Sigmoid colon (tissue), 6 donors: ENCODE measurements at regions not wholly inside any gene's neighbourhood (a gene's known extent, or its start where the extent isn't known, plus 50 kb on each side); places are given as distances from the start of the nearest gene placed in this dataset.

Experiments
- DNase-seq: peaks from one replicate; pipeline ENCODE4 v3.0.0-alpha.2; 2019
- H3K27ac ChIP-seq, 4 donors: fragments of 200-600 bp; sonication (generic); one replicate each; pipeline ENCODE4 v1.5.1; 2016 to 2019; ENCODE audit warnings: mild to moderate bottlenecking in 1 of 4
- H3K27me3 ChIP-seq, 3 donors: fragments of 200-600 bp; sonication (generic); one replicate each; pipeline ENCODE4 v1.5.1; 2019; ENCODE audit warnings: mild to moderate bottlenecking in 1 of 3
- H3K36me3 ChIP-seq, 4 donors: fragments of 200-600 bp; sonication (generic); one replicate each; pipeline ENCODE4 v1.5.1; 2016 to 2019
- H3K4me1 ChIP-seq, 4 donors: fragments of 200-600 bp; sonication (generic); one replicate each; pipeline ENCODE4 v1.5.1; 2017 to 2019
- H3K4me3 ChIP-seq, 4 donors: fragments of 200-600 bp; sonication (generic); one replicate each; pipeline ENCODE4 v1.5.1; 2017 to 2019; ENCODE audit warnings: mild to moderate bottlenecking in 2 of 4, moderate library complexity in 1 of 4
- H3K9me3 ChIP-seq, 4 donors: fragments of 200-600 bp in 3 of 4; sonication (generic) in 3 of 4; one replicate each; pipeline versions ENCODE4 v1.5.1 to v1.6.1; 2013 to 2019
- EP300 ChIP-seq, 4 donors: sonication (generic); formaldehyde crosslinking; IDR thresholded peaks; one replicate each; pipeline ENCODE4 v1.6.1; 2017; ENCODE audit warnings: antibody characterized with exemption in 4 of 4
- POLR2A ChIP-seq, 2 donors: fragments of 450-650 bp; IDR thresholded peaks; one replicate each; pipeline ENCODE4 v1.6.1; 2016; ENCODE audit warnings: antibody characterized with exemption in 2 of 2, mild to moderate bottlenecking in 2 of 2, moderate library complexity in 2 of 2
- POLR2AphosphoS5 ChIP-seq, 4 donors: sonication (generic); formaldehyde crosslinking; IDR thresholded peaks; one replicate each; pipeline ENCODE4 v1.6.1; 2017; ENCODE audit warnings: antibody characterized with exemption in 4 of 4
- WGBS, 2 donors: extraction: QIAGEN DNeasy Blood & Tissue Kit; methylation state at CpG; one replicate each; pipeline ENCODE4 v1.1.7; 2013; 5-methylcytosine and 5-hydroxymethylcytosine counted together
- intact Hi-C: fragments of 100-400 bp; cut with DNase I; formaldehyde crosslinking; loops from one replicate; pipeline ENCODE4 v1.15.1; 2023
- TF ChIP-seq, protein P1 (sequence below), 4 experiments: fragments of 450-650 bp in 3 of 4; fragments of 200-600 bp in 1 of 4; IDR thresholded peaks; one replicate each; pipeline ENCODE4 v1.5.1; 2016 to 2019; ENCODE audit warnings: antibody characterized with exemption in 4 of 4, mild to moderate bottlenecking in 3 of 4, moderate library complexity in 2 of 4
- donor health status: healthy with polysubstance abuse.
- donor health status: healthy.

DNA sequence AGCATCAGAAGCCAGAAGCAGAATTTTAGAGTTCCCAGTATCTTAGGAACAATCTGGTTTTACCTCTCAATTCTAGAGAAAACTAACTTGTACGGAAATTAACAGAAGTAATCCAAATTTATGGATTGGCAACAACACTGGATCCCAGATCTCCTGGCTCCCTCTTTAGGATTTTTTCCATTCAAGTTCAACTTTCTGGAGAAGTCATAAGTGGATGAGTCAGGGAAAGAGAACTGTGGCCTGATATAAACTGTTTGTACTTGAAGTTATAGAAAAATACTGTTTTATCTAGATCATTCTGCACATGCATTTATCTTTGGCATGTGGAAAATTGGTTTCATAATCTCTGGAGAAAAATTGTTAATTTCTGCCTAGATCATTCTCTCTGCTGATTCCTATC lies 380.4 kb downstream of the PCDH7 start:
- TF ChIP-seq POLR2AphosphoS5 (IDR thresholded peaks at IDR 0.05) (no peak), POLR2A (IDR thresholded peaks at IDR 0.05) (no peak), EP300 (IDR thresholded peaks at IDR 0.05) (no peak)
- TF ChIP-seq, protein P1, sequence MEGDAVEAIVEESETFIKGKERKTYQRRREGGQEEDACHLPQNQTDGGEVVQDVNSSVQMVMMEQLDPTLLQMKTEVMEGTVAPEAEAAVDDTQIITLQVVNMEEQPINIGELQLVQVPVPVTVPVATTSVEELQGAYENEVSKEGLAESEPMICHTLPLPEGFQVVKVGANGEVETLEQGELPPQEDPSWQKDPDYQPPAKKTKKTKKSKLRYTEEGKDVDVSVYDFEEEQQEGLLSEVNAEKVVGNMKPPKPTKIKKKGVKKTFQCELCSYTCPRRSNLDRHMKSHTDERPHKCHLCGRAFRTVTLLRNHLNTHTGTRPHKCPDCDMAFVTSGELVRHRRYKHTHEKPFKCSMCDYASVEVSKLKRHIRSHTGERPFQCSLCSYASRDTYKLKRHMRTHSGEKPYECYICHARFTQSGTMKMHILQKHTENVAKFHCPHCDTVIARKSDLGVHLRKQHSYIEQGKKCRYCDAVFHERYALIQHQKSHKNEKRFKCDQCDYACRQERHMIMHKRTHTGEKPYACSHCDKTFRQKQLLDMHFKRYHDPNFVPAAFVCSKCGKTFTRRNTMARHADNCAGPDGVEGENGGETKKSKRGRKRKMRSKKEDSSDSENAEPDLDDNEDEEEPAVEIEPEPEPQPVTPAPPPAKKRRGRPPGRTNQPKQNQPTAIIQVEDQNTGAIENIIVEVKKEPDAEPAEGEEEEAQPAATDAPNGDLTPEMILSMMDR (IDR thresholded peaks at IDR 0.05): no peak
- Histone ChIP-seq H3K9me3 (no peaks in the 10 kb centered on the region), H3K27me3 (no peaks in the 10 kb centered on the region), H3K36me3 (no peaks in the 10 kb centered on the region), H3K27ac (peak overlapping the region in 2 of 4 donors; percentile 25 to 64), H3K4me3 (no peak overlapping the region), H3K4me1 (peaks cover 0 to 42% (median 28%) of the 10 kb centered on the region in 4 donors)
- 79 to 86% methylated on average over 1 of the region's 1 CpG for WGBS, 2 donors
- no peak for DNase-seq
- intact Hi-C loops: no loop called here

DNA sequence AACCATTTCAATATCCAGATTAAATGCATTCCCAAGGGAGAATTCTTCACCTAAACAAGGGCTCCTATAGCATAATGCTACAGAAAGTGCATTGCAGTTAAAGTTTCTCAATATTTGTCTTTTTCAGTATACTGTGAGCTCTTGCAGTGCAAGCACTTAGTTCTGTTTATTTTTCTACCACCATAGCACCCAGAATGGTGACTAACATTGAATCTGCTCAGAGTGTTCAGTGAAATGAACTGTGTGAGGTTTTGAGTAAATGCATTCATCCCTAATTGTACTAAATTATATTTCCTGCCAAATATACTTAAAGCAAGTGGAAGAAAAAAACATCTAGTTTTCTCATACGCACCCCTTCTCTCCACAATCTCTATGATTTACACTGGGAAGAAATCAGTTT lies 383.9 kb downstream of the PCDH7 start:
- TF ChIP-seq POLR2A (IDR thresholded peaks at IDR 0.05) (no peak), POLR2AphosphoS5 (IDR thresholded peaks at IDR 0.05) (no peak), EP300 (IDR thresholded peaks at IDR 0.05) (no peak)
- TF ChIP-seq, protein P1 (IDR thresholded peaks at IDR 0.05): no peak
- Histone ChIP-seq H3K36me3 (no peaks in the 10 kb centered on the region), H3K27ac (no peak overlapping the region), H3K4me3 (no peak overlapping the region), H3K4me1 (peaks cover 0 to 42% (median 26%) of the 10 kb centered on the region in 4 donors), H3K27me3 (no peaks in the 10 kb centered on the region), H3K9me3 (no peaks in the 10 kb centered on the region)
- no peak for DNase-seq
- intact Hi-C loops: no loop called here
- 83 to 90% methylated on average over 1 of the region's 1 CpG for WGBS, 2 donors

DNA sequence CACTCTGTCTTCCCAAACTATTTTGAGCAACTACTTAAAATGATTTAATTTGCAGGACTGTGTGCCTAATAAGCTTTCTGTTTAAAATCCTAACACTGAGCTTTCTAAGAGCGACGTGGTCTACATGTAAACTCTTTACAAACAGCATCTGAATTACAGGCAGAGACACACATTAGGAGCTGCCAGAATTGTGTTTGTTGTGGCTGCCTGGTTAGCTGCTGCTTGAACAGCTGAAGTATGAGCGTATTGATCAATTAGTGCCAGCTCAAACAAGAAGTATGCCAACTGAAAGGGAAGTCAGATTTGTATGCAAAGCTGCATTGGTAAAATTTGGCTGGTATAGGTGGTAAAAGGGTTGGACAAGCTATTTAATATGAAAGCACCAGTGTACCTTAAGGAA lies 384.4 kb downstream of the PCDH7 start:
- no peak overlapping the region for H3K27ac ChIP-seq
- TF ChIP-seq, protein P1 (IDR thresholded peaks at IDR 0.05): no peak
- TF ChIP-seq POLR2A (IDR thresholded peaks at IDR 0.05) (no peak), POLR2AphosphoS5 (IDR thresholded peaks at IDR 0.05) (no peak)
- DNase-seq: no peak

DNA sequence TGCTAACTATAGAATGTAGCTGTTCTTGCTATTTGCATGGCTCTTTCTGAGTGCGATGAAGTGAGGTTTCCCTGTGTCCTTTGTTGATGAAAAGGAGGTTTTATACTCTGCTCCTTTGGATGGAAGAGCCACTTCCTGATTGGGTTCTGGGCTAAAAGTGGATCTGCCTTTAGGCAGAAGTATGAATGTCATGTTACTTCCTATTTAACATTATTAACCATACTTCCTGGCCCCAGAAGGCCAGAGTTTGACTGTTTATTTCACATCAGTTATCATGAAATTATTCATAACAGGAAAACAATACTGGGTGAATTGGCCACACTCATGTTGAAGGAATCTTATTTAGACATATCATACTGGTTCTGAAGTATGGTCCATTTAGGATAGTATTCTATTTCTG lies 386.2 kb downstream of the PCDH7 start:
- DNase-seq: no peak
- no peak overlapping the region for H3K27ac ChIP-seq

More for the DNA sequence above, 384.4 kb downstream of the PCDH7 start:
- Histone ChIP-seq H3K27me3 (no peaks in the 10 kb centered on the region), H3K4me3 (no peak overlapping the region), H3K4me1 (peaks cover 0 to 37% (median 23%) of the 10 kb centered on the region in 4 donors), H3K9me3 (no peaks in the 10 kb centered on the region), H3K36me3 (no peaks in the 10 kb centered on the region)
- intact Hi-C loops: no loop called here
- 78 to 83% methylated on average over 3 of the region's 3 CpGs for WGBS, 2 donors

More for the DNA sequence above, 386.2 kb downstream of the PCDH7 start:
- Histone ChIP-seq H3K36me3 (no peaks in the 10 kb centered on the region), H3K4me1 (peaks cover 0 to 18% (median 15%) of the 10 kb centered on the region in 4 donors), H3K4me3 (no peak overlapping the region), H3K27me3 (no peaks in the 10 kb centered on the region), H3K9me3 (no peaks in the 10 kb centered on the region)
- 87 to 95% methylated on average over 1 of the region's 1 CpG for WGBS, 2 donors
- TF ChIP-seq, protein P1 (IDR thresholded peaks at IDR 0.05): no peak
- TF ChIP-seq POLR2A (IDR thresholded peaks at IDR 0.05): no peak
- TF ChIP-seq EP300 (IDR thresholded peaks at IDR 0.05): no peak
- TF ChIP-seq POLR2AphosphoS5 (IDR thresholded peaks at IDR 0.05): no peak
- intact Hi-C loops: no loop called here
